ES-I3 (cell line): ENCODE measurements at regions not wholly inside any gene's neighbourhood (a gene's known extent, or its start where the extent isn't known, plus 50 kb on each side); places are given as distances from the start of the nearest gene placed in this dataset.
"Not testable (repeated sequence)": the region's sequence is repeated elsewhere in the genome, so short reads cannot be mapped to it uniquely, and the experiment has no call there.

Experiments used
- H3K36me3 ChIP-seq: 2 replicates; pipeline ENCODE4 v1.6.1; 2013; ENCODE audit warnings: mild to moderate bottlenecking, low read length, control low read depth, moderate library complexity; ENCODE audit not compliant: insufficient read depth
- H3K4me1 ChIP-seq: 2 replicates; pipeline ENCODE4 v1.6.1; 2013; ENCODE audit warnings: mild to moderate bottlenecking, control low read depth, low read length; ENCODE audit not compliant: insufficient read depth
- H3K9ac ChIP-seq: 2 replicates; pipeline ENCODE4 v1.6.1; 2013; ENCODE audit warnings: low read depth, mild to moderate bottlenecking, low read length, moderate library complexity
- H3K9me3 ChIP-seq: 2 replicates; pipeline ENCODE4 v1.6.1; 2013; ENCODE audit warnings: mild to moderate bottlenecking, low read length, moderate library complexity; ENCODE audit not compliant: control insufficient read depth, insufficient read depth

DNA sequence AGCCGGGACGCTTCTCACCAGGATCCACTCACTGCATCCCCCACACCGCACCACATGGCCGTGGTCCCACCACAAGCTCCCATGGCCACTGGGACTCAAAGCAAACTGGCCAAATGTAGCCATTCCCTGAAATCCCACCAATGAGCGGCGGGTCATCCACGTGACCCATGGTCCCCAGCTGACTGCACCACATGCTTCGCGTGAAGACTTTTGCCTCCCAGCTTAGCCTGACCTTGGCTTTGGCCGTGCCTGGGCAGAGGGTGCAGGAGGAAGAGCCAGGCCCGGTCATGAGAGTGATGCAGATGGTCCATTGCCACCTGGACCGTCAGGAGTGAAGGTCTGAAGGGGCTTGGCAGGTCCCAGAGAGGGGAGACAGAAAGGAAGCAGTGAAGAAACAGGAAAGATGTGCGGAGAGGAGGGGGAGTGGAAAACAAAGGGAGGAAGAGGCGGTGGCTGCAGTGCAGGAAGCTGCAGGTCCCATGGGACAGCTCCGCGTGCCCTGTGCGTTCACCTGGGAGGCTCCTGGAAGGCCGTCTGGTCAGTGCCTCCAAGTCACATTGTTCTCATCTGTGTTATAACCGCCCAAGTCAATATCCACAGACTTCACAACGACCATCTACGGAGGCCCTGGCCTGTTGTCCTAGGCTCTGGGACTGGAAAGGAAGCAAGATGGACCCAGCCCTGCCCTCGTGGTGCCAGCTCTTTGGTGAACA, 167.8 kb upstream of the AJAP1 start:
- H3K9me3 ChIP-seq: no peaks in the 10 kb centered on the region
- H3K9ac ChIP-seq: no peak overlapping the region
- no peaks in the 10 kb centered on the region for H3K4me1 ChIP-seq
- H3K36me3 ChIP-seq: no peaks in the 10 kb centered on the region

DNA sequence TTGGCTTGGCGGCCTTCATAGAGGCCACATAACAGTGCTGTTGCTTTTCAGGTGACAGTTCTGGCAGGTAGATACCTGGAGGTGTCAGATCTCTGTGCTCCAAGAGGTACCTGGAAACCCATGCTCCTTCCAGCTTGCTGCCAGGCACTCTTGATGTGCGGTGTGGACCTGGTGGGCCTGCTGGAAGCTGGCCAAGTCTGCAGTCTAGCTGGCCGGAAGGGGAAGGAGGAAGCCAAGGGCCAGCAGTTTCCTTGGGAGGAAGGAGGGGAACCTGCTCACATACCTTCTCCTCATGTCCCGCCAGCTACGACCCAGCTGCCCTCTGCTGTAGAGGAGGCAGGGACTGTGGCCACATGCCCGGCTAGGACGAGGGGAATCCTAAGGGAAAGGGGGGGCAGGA, 166.4 kb upstream of the AJAP1 start:
- Histone ChIP-seq H3K4me1 (no peaks in the 10 kb centered on the region), H3K36me3 (no peaks in the 10 kb centered on the region), H3K9ac (no peak overlapping the region), H3K9me3 (no peaks in the 10 kb centered on the region)

DNA sequence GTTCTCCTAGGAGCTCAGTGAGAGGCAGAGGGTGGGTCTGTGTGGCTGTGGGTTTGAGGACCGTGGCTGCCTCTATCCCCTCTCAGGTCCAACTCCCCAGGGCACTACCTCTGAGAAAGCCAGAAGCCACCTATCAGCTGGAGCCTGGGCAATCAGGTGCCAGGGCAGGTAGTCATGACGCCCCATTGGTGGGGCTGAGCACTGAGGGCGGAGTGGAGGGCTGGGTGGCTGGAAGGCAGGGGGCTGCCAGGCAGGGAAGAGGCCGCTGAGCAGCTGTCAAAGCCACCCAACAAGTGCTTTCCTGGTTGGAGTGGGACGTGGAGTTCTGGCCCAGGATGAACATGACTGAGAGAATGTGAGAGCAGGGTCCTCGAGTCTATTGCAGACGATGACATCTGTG, 164.9 kb upstream of the AJAP1 start:
- no peak overlapping the region for H3K9ac ChIP-seq
- H3K9me3 ChIP-seq: no peaks in the 10 kb centered on the region
- H3K36me3 ChIP-seq: no peaks in the 10 kb centered on the region
- H3K4me1 ChIP-seq: no peaks in the 10 kb centered on the region

DNA sequence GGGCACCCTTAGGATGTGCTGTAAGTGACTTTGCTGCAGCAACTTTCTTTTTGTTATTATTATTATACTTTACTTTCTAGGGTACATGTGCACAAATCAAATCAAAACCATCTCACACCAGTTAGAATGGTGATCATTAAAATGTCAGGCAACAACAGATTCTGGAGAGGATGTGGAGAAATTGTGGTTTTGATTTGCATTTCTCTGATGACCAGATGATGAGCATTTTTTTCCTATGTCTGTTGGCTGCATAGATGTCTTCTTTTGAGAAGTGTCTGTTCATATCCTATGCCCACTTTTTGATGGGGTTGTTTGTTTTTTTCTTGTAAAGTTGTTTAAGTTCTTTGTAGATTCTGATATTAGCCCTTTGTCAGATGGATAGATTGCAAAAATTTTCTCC, 164.4 kb upstream of the AJAP1 start:
- not testable (repeated sequence) for H3K4me1 ChIP-seq, H3K9ac ChIP-seq, H3K9me3 ChIP-seq, H3K36me3 ChIP-seq

DNA sequence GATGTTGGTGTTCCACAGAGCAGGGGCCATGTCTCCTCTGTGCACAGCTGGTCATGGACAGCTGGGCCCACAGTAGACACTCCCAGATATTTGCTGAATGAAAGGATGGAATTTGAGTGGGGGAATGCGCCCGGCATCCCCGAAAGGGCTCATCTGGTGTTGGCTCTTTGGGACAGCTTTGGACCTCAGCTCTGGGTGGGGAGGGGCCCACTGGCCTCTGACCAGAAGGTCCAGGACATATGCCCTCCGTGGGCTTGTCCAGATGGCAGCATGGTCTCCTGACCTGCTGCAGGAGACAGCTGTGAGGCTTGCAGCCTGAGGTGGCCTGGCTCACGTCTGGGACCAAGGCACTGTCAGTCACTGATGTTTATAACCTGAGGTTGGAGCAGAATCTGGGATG, 160.4 kb upstream of the AJAP1 start:
- no peak overlapping the region for H3K9ac ChIP-seq
- no peaks in the 10 kb centered on the region for H3K4me1 ChIP-seq
- no peaks in the 10 kb centered on the region for H3K9me3 ChIP-seq
- no peaks in the 10 kb centered on the region for H3K36me3 ChIP-seq

DNA sequence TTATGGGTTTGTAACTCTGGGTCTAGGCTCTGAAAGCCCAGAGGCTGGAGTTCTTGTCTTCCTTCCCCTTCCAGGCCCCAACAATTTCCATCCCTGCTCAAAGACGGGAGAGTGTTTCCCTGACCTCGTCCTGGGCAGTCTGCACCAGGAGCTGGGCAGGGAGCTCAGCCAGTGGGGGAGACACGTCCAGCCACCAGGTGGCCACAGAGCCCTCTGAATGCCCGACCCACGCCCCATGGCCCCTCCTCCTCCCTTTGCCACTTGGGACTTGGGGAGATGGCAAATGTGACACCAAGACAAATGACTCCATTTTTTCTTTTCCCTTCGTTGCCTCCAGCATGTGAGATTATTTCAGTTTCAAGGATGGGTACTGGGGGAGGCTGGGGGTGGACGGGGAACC, 159.9 kb upstream of the AJAP1 start:
- no peaks in the 10 kb centered on the region for H3K9me3 ChIP-seq
- no peak overlapping the region for H3K9ac ChIP-seq
- no peaks in the 10 kb centered on the region for H3K4me1 ChIP-seq
- H3K36me3 ChIP-seq: no peaks in the 10 kb centered on the region

DNA sequence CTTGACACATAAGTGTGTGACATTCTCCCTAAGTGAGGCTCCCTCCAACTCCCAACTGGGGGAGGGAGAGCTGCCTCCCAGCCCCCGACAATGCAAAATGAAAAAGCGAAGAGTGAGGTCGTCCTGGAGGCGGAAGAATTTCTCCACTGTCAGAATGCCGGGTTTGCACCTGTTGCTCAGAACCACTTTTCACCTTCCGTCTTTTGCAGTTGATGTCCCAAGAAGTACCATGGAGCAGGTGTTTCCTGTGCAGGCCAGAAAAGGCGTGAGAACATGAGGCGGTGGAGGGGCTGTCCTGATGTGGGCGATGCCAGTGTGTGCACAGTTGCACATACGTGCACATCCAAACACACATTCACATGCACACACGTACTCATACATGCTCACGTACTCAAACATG, 158.6 kb upstream of the AJAP1 start:
- H3K9ac ChIP-seq: no peak overlapping the region
- H3K9me3 ChIP-seq: no peaks in the 10 kb centered on the region
- no peaks in the 10 kb centered on the region for H3K36me3 ChIP-seq
- H3K4me1 ChIP-seq: no peaks in the 10 kb centered on the region

DNA sequence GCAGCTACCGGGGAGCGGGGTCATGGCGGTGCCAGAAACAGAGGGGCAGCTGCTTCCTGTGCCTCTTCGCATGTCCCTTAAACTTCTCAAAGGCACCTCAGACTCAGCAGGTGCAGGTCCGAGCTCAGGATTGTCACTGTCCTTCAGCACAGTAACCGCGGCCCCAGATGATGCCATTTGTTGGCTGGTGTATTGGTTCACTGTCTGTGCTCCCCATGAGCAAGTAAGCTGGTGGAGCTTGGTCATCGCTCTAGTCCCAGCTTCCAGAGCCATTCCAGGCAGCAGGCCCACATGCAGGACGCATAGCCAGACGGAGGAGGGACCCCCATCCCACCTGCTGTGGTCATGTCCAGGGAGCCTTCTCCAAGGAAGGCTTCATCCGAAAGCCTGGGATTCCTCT, 154.0 kb upstream of the AJAP1 start:
- H3K9ac ChIP-seq: no peak overlapping the region
- H3K9me3 ChIP-seq: no peaks in the 10 kb centered on the region
- no peaks in the 10 kb centered on the region for H3K36me3 ChIP-seq
- H3K4me1 ChIP-seq: no peaks in the 10 kb centered on the region

DNA sequence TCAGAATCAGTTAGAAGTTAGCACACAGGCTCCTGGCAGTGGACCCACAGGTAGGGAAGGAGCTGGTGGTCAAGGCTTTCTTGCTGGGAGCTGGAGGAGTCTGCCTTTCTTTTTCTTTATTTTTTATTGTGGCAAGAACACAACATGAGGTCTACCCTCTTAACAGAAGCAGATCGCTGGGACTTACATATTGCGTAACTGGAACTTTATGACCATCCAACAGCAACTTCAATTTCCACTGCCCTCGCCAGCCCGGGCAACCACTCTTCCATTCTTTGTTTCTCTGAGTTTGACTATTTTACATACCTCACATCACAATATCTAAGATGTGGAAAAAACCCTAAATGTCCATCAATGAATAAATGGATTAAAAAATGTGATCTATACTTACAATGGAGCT, 147.8 kb upstream of the AJAP1 start:
- Histone ChIP-seq H3K9me3 (no peaks in the 10 kb centered on the region), H3K4me1 (no peaks in the 10 kb centered on the region), H3K36me3 (no peaks in the 10 kb centered on the region), H3K9ac (no peak overlapping the region)

DNA sequence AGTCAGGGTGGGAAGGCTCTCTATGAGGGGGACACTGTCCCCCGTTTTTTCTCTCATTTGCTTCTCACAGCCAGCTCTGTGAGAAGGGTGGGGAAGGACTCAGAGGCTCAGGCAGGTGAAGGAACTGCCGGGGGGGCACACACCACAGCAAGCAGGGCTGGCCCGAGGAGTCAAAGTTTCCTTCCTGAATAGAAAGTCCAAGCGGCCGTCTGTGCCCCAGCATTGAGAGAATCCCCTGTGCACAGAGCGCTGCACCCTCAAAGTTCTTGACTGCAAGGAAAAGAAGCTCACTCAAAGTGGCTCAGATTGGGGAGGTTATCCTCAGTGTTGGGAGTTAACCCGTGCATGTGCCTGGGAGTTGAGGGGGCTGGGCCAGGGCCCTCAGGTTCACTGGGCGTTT, 145.2 kb upstream of the AJAP1 start:
- Histone ChIP-seq H3K36me3 (no peaks in the 10 kb centered on the region), H3K4me1 (no peaks in the 10 kb centered on the region), H3K9me3 (no peaks in the 10 kb centered on the region), H3K9ac (no peak overlapping the region)

DNA sequence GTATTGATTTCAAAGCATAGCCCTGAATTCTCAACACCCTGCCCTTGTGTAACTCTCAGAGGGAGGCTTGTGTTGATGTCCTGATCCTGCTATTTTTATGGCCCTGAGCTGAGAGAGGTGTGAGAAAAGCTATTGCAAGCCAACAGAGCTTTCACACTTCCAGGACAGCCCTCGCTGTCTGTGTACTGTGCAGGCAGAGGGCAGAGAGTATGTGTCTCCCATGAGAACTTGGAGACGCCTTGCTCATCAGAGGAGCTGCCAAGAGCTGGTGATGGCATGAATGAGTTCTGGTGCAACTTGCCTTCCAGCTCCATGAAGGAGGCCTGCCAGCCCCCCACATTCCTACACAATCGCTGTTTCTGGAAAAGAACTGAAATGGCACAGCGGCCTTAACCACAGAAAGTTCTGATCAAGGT, 144.1 kb upstream of the AJAP1 start:
- no peak overlapping the region for H3K9ac ChIP-seq
- H3K9me3 ChIP-seq: no peaks in the 10 kb centered on the region
- no peaks in the 10 kb centered on the region for H3K36me3 ChIP-seq
- no peaks in the 10 kb centered on the region for H3K4me1 ChIP-seq

DNA sequence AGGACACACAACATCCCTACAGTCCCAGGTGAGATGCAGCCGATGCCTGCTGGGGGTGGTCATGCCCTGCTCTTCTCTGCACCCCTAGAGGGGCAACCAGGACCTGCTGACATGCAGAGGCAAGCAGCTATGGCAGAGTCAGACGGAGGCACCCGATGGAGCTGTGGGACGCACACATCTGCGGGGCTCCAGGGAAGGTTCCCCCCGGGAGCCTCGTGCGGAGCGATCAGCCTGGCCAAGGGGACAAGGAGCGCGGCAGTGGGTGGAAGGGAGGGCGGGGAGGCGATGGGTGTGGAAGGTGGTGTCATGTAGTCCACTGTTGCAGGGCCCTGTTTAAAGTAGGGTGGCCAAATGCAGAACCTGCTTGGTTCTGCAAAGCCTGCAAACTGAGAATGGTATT, 143.0 kb upstream of the AJAP1 start:
- no peaks in the 10 kb centered on the region for H3K4me1 ChIP-seq
- H3K9me3 ChIP-seq: no peaks in the 10 kb centered on the region
- H3K36me3 ChIP-seq: no peaks in the 10 kb centered on the region
- H3K9ac ChIP-seq: no peak overlapping the region

DNA sequence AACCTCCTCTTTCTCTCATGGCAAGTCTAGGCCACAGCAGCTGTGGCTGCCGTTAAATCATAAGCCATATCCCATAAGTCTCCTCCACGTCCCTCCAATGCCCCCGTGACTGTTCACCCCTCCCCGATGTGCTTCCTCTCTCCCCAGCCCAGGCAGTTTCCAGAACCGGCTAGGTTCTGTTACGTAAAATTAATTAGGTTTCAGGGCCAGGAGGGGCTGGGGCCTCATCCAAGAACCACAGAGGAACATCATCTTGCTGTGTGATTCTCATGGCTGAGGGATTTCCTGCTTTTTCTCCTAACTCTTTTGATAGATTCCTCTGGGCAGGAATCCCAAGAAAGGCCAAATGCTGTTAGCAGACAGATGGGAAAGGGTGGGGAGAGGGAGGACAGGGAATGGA, 141.8 kb upstream of the AJAP1 start:
- Histone ChIP-seq H3K36me3 (no peaks in the 10 kb centered on the region), H3K9me3 (no peaks in the 10 kb centered on the region), H3K4me1 (no peaks in the 10 kb centered on the region), H3K9ac (no peak overlapping the region)

DNA sequence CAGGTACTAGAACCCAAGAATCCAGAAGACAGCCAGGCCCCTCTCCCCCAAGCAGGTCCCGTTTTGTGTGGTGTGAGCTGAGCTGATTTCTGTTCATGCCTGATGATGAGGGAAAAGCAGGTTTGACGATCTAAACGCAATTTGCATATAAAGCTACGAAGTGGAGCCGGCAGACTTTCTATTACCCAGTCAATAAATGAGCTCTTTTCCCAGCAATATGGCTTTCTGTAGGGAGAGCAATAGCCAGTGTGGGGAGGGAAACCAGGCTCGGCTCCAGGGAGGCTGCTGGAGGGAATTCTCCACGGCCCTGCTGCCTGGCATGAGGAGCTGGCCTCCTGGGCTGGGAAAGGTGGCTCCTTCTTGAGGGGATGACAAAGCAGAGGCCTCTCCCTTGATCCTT, 140.7 kb upstream of the AJAP1 start:
- H3K9ac ChIP-seq: no peak overlapping the region
- H3K9me3 ChIP-seq: no peaks in the 10 kb centered on the region
- no peaks in the 10 kb centered on the region for H3K36me3 ChIP-seq
- H3K4me1 ChIP-seq: no peaks in the 10 kb centered on the region

DNA sequence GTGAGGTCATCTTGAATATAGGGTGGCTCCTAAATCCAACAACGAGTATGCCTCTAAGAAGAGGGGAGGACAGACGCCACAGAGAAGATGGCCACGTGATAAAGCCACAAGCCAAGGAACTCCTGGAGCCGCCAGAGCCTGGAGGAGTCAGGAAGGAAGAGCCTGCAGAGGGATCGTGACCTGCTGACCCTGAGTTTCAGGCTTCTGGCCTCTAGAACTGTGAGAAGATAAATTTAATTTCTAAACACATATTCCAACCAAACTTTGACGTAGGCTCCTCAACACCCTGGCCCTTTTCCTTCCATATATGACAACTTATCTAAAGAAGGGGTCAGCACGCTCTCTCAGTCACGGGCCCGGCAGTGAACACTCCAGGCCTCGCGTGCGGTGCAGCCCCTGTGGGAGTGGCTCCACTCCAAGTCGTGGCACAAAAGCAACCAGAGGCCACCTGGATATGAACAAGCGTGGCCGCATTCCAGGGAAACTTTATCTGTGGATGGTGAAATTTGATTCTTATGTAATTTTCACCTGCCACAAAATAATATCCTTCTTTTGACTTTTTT, 138.6 kb upstream of the AJAP1 start:
- Histone ChIP-seq H3K4me1 (no peaks in the 10 kb centered on the region), H3K9ac (no peak overlapping the region), H3K9me3 (no peaks in the 10 kb centered on the region), H3K36me3 (no peaks in the 10 kb centered on the region)

DNA sequence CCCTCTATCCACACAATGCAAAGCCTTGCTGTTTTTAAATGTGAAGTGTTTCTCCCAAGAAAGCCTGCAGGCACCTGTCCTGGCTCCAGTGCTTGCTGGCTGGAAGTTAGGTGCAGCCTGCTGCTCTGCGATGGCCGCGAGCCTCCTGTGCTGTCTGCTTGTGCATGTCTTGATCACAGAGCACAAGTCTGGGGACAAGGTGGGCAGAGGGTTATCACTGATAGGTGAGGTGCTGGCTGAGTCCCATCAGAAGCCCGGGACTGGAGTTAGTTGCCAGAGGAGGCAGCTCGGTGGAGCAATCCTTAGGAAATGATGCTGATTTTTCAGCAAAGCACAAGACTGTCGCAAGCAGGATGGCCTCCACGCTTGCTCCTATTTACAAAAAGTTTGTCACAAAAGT, 137.8 kb upstream of the AJAP1 start:
- Histone ChIP-seq H3K4me1 (no peaks in the 10 kb centered on the region), H3K9me3 (no peaks in the 10 kb centered on the region)

More for the DNA sequence above, 137.8 kb upstream of the AJAP1 start:
- H3K36me3 ChIP-seq: no peaks in the 10 kb centered on the region
- no peak overlapping the region for H3K9ac ChIP-seq
